8988T (cell line): ENCODE measurements at regions not wholly inside any gene's neighbourhood (a gene's known extent, or its start where the extent isn't known, plus 50 kb on each side); places are given as distances from the start of the nearest gene placed in this dataset.

Source experiments
- DNase-seq: peaks from one replicate; pipeline ENCODE4 v3.0.0; 2011

GRCh38 chr2:200725596-200725995, 86.1 kb upstream of the BZW1 start:
- no peak for DNase-seq

GRCh38 chr2:200728630-200729029, 83.1 kb upstream of the BZW1 start:
- DNase-seq, result no peak

- no peak for DNase-seq
These were observed 81.4 kb upstream of the BZW1 start for GRCh38 chr2:200730302-200730701.

GRCh38 chr2:200730960-200731359, 80.8 kb upstream of the BZW1 start:
- no peak for DNase-seq

- no peak for DNase-seq
These were observed 78.8 kb upstream of the BZW1 start for GRCh38 chr2:200732866-200733265.

- no peak for DNase-seq
These were observed 78.0 kb upstream of the BZW1 start for GRCh38 chr2:200733713-200734198.

GRCh38 chr2:200735061-200735460, 76.6 kb upstream of the BZW1 start:
- DNase-seq, result no peak

GRCh38 chr2:200736646-200737274, 75.0 kb upstream of the BZW1 start:
- no peak for DNase-seq

- no peak for DNase-seq
These were observed 74.1 kb upstream of the BZW1 start for GRCh38 chr2:200737585-200737984.

GRCh38 chr2:200738590-200738989, 73.1 kb upstream of the BZW1 start:
- no peak for DNase-seq

- no peak for DNase-seq
These were observed 70.8 kb upstream of the BZW1 start for GRCh38 chr2:200740907-200741306.

GRCh38 chr2:200741468-200742202, 70.1 kb upstream of the BZW1 start:
- DNase-seq, result no peak

- DNase-seq, result no peak
These were observed 69.3 kb upstream of the BZW1 start for GRCh38 chr2:200742426-200742825.

GRCh38 chr2:200743042-200743676, 68.6 kb upstream of the BZW1 start:
- DNase-seq, result no peak

GRCh38 chr2:200744201-200744602, 67.5 kb upstream of the BZW1 start:
- DNase-seq, result no peak

GRCh38 chr2:200746301-200746700, 65.4 kb upstream of the BZW1 start:
- DNase-seq, result no peak

- no peak for DNase-seq
These were observed 63.8 kb upstream of the BZW1 start for GRCh38 chr2:200747668-200748618.

- DNase-seq, result no peak
These were observed 62.9 kb upstream of the BZW1 start for GRCh38 chr2:200748779-200749178.

- DNase-seq, result no peak
These were observed 61.9 kb upstream of the BZW1 start for GRCh38 chr2:200749631-200750322.

GRCh38 chr2:200750323-200750910, 61.3 kb upstream of the BZW1 start:
- DNase-seq, result no peak

- no peak for DNase-seq
These were observed 59.9 kb upstream of the BZW1 start for GRCh38 chr2:200751786-200752185.

GRCh38 chr2:200752332-200752731, 59.4 kb upstream of the BZW1 start:
- DNase-seq, result no peak
